Naive thymus-derived CD4-positive, alpha-beta T cell (primary cell): ENCODE measurements at regions not wholly inside any gene's neighbourhood (a gene's known extent, or its start where the extent isn't known, plus 50 kb on each side); places are given as distances from the start of the nearest gene placed in this dataset.
"Not testable (repeated sequence)": the region's sequence is repeated elsewhere in the genome, so short reads cannot be mapped to it uniquely, and the experiment has no call there.

Experiments used
- ATAC-seq: fragments of 150-1000 bp; cut with Tn5 transposase; 2 replicates; pipeline ENCODE4 v1.10.0; 2021; ENCODE audit warnings: mild to moderate bottlenecking, moderate library complexity
- CTCF ChIA-PET: fragments of 350-600 bp; sonication (Branson Sonifier 250); formaldehyde crosslinking; loops from one replicate; lab custom pipeline; 2021; ENCODE audit warnings: antibody characterized with exemption; lab: Charles Lee
- POLR2A ChIA-PET: fragments of 350-600 bp; sonication (Branson Sonifier 250); formaldehyde crosslinking; loops from one replicate; lab custom pipeline; 2021; ENCODE audit warnings: antibody characterized with exemption, inconsistent platforms; lab: Charles Lee
- DNase-seq, 9 donors: peaks; one replicate each; pipeline versions ENCODE4 v3.0.0 to v3.0.0-alpha.2; 2020 to 2022; ENCODE audit warnings: mixed read lengths in 1 of 9
- H3K27ac ChIP-seq: one replicate; pipeline ENCODE4 v1.7.0; 2013; ENCODE audit warnings: mild to moderate bottlenecking, low read depth, low read length, moderate library complexity
- H3K27me3 ChIP-seq, 2 donors: one replicate each; pipeline ENCODE4 v1.7.0; 2013; ENCODE audit warnings: low read length in 2 of 2, mild to moderate bottlenecking in 2 of 2, moderate library complexity in 2 of 2; ENCODE audit not compliant: control insufficient read depth in 2 of 2, insufficient read depth in 2 of 2
- H3K36me3 ChIP-seq, 3 experiments: 1 replicate in 2 of 3; 2 replicates in 1 of 3; pipeline ENCODE4 v1.7.0; 2013; ENCODE audit warnings: low read length in 3 of 3, mild to moderate bottlenecking in 3 of 3, moderate library complexity in 1 of 3; ENCODE audit not compliant: insufficient read depth in 3 of 3, control insufficient read depth in 2 of 3
- H3K4me1 ChIP-seq, 2 donors: one replicate each; pipeline ENCODE4 v1.7.0; 2013; ENCODE audit warnings: low read length in 2 of 2, mild to moderate bottlenecking in 2 of 2, moderate library complexity in 1 of 2; ENCODE audit not compliant: control insufficient read depth in 2 of 2, insufficient read depth in 2 of 2
- H3K4me3 ChIP-seq: 2 replicates; pipeline ENCODE4 v1.7.0; 2013; ENCODE audit warnings: mild to moderate bottlenecking, low read length
- H3K9me3 ChIP-seq, 3 experiments: 1 replicate in 2 of 3; 2 replicates in 1 of 3; pipeline ENCODE4 v1.7.0; 2013; ENCODE audit warnings: low read length in 3 of 3; ENCODE audit not compliant: control insufficient read depth in 2 of 3
- H3K27ac Mint-ChIP-seq, 9 donors: one replicate each; pipeline ENCODE4 v1.8.0; 2020 to 2022; ENCODE audit warnings: mixed read lengths in 9 of 9, mild to moderate bottlenecking in 8 of 9, moderate library complexity in 5 of 9, inconsistent platforms in 2 of 9
- H3K27me3 Mint-ChIP-seq, 5 donors: one replicate each; pipeline ENCODE4 v1.8.0; 2021 to 2022; ENCODE audit warnings: mixed read lengths in 5 of 5, mild to moderate bottlenecking in 1 of 5
- H3K36me3 Mint-ChIP-seq, 5 donors: one replicate each; pipeline ENCODE4 v1.8.0; 2020 to 2022; ENCODE audit warnings: mixed read lengths in 5 of 5, mild to moderate bottlenecking in 3 of 5, inconsistent platforms in 1 of 5
- H3K4me1 Mint-ChIP-seq, 7 donors: one replicate each; pipeline ENCODE4 v1.8.0; 2020 to 2022; ENCODE audit warnings: mixed read lengths in 7 of 7, mild to moderate bottlenecking in 3 of 7, inconsistent platforms in 1 of 7
- H3K4me3 Mint-ChIP-seq, 10 donors: one replicate each; pipeline ENCODE4 v1.8.0; 2020 to 2022; ENCODE audit warnings: mild to moderate bottlenecking in 10 of 10, mixed read lengths in 10 of 10, moderate library complexity in 6 of 10, inconsistent platforms in 2 of 10
- H3K9me3 Mint-ChIP-seq, 11 donors: one replicate each; pipeline ENCODE4 v1.8.0; 2020 to 2022; ENCODE audit warnings: mixed read lengths in 11 of 11, mild to moderate bottlenecking in 4 of 11, inconsistent platforms in 1 of 11, moderate library complexity in 1 of 11
- intact Hi-C, 2 donors: fragments of 100-400 bp; cut with micrococcal nuclease; formaldehyde crosslinking; loops; one replicate each; pipeline ENCODE4 v1.15.1; 2023

GRCh38 chr5:123705741-123706140 is 193.8 kb downstream of the CSNK1G3 start:
- Histone ChIP-seq H3K4me3 (no peak overlapping the region), H3K4me1 (no peaks in the 10 kb centered on the region), H3K27me3 (no peaks in the 10 kb centered on the region), H3K27ac (no peak overlapping the region), H3K36me3 (no peaks in the 10 kb centered on the region), H3K9me3 (no peaks in the 10 kb centered on the region)
- H3K36me3 Mint-ChIP-seq, result no peaks in the 10 kb centered on the region
- ATAC-seq (no peak), DNase-seq (no peak)
- CTCF ChIA-PET, result no interaction called here
- H3K4me3 Mint-ChIP-seq, result no peak overlapping the region
- POLR2A ChIA-PET, result no interaction called here
- no peak overlapping the region for H3K27ac Mint-ChIP-seq
- no peaks in the 10 kb centered on the region for H3K27me3 Mint-ChIP-seq
- H3K4me1 Mint-ChIP-seq, result no peaks in the 10 kb centered on the region
- H3K9me3 Mint-ChIP-seq, result peaks cover 0 to 11% (median 0%) of the 10 kb centered on the region in 11 donors
- intact Hi-C loops, result no loop called here

DNA sequence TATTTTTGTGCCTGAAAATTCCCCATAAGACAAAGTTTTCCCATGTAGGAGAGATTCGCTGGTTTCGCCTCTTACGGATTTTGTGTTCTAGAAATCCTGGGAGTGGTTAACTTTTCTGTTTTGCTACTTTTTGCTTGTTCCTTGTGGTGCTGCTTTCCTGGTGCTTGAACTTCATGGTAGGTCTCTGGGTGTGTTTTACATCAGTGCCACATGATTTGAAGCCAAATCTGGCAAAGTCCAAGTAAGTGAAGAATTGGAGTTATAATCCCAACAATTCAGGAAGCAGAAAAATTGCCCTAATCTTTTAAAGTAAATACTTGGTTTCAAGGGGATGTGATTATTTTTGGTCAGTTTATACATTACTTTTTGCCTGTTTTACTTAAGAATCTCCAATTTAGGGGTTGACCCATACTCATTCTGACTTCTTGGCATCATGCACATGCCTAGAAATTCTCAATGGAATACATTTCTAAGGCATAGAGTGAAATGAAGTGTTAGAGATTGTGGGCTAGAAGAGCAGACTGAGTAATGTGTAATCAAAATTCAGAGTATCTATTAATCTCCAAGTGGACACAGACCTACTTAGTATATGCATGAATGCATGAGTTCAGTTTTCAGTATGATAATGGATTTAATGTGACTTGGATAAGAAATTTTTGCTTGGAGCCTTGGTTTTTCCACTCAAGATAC is 189.7 kb downstream of the CSNK1G3 start:
- ATAC-seq (no peak), DNase-seq (no peak)
- H3K27ac ChIP-seq, result no peak overlapping the region
- Mint-ChIP-seq H3K4me1 (no peaks in the 10 kb centered on the region), H3K36me3 (no peaks in the 10 kb centered on the region), H3K27ac (no peak overlapping the region), H3K9me3 (peaks cover 0 to 4% (median 0%) of the 10 kb centered on the region in 11 donors), H3K4me3 (no peak overlapping the region), H3K27me3 (peaks cover 0 to 7% (median 0%) of the 10 kb centered on the region in 5 donors)
- H3K4me3 ChIP-seq, result no peak overlapping the region
- no peaks in the 10 kb centered on the region for H3K9me3 ChIP-seq
- CTCF ChIA-PET, result no interaction called here
- H3K4me1 ChIP-seq, result no peaks in the 10 kb centered on the region
- no peaks in the 10 kb centered on the region for H3K27me3 ChIP-seq
- no peaks in the 10 kb centered on the region for H3K36me3 ChIP-seq
- POLR2A ChIA-PET, result no interaction called here
- intact Hi-C loops, result no loop called here

GRCh38 chr5:123700624-123701287 is 188.8 kb downstream of the CSNK1G3 start:
- no peaks in the 10 kb centered on the region for H3K36me3 ChIP-seq
- peaks cover 0 to 4% (median 0%) of the 10 kb centered on the region in 11 donors for H3K9me3 Mint-ChIP-seq
- CTCF ChIA-PET, result no interaction called here
- intact Hi-C loops, result no loop called here
- H3K27me3 ChIP-seq, result no peaks in the 10 kb centered on the region
- no peaks in the 10 kb centered on the region for H3K4me1 ChIP-seq
- no peak for ATAC-seq
- POLR2A ChIA-PET, result no interaction called here
- no peak for DNase-seq
- no peaks in the 10 kb centered on the region for H3K36me3 Mint-ChIP-seq
- no peak overlapping the region for H3K4me3 Mint-ChIP-seq
- peaks cover 0 to 7% (median 0%) of the 10 kb centered on the region in 5 donors for H3K27me3 Mint-ChIP-seq
- H3K27ac ChIP-seq, result no peak overlapping the region
- no peaks in the 10 kb centered on the region for H3K4me1 Mint-ChIP-seq
- no peak overlapping the region for H3K27ac Mint-ChIP-seq
- no peaks in the 10 kb centered on the region for H3K9me3 ChIP-seq
- H3K4me3 ChIP-seq, result no peak overlapping the region

DNA sequence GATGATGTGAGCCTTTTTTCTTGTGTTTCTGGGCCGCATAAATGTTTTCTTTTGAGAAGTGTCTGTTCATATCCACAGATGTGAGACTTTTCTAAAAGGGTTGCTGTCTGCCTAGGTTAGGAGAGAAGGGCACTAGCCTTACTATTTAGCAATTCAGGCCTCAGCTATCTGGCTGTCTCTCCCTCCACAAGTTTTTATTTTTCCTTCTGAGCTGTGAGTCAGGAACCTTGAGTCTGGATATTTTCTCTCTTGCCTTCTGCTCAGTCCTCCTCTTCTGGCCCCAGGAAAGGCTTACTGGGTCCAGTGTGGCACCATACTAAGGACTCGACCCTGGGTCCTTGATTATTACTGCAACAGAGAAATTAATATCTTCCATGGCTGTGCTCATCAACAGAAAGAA is 187.6 kb downstream of the CSNK1G3 start:
- ATAC-seq (no peak), DNase-seq (no peak)
- Mint-ChIP-seq H3K9me3 (peaks cover 0 to 4% (median 0%) of the 10 kb centered on the region in 11 donors), H3K27me3 (peaks cover 0 to 7% (median 0%) of the 10 kb centered on the region in 5 donors), H3K4me1 (no peaks in the 10 kb centered on the region), H3K36me3 (no peaks in the 10 kb centered on the region), H3K4me3 (no peak overlapping the region), H3K27ac (no peak overlapping the region)
- H3K27me3 ChIP-seq, result no peaks in the 10 kb centered on the region
- CTCF ChIA-PET, result no interaction called here
- POLR2A ChIA-PET, result no interaction called here
- H3K4me1 ChIP-seq, result no peaks in the 10 kb centered on the region
- intact Hi-C loops, result no loop called here
- H3K9me3 ChIP-seq, result no peaks in the 10 kb centered on the region
- no peak overlapping the region for H3K4me3 ChIP-seq
- H3K36me3 ChIP-seq, result no peaks in the 10 kb centered on the region
- H3K27ac ChIP-seq, result no peak overlapping the region

DNA sequence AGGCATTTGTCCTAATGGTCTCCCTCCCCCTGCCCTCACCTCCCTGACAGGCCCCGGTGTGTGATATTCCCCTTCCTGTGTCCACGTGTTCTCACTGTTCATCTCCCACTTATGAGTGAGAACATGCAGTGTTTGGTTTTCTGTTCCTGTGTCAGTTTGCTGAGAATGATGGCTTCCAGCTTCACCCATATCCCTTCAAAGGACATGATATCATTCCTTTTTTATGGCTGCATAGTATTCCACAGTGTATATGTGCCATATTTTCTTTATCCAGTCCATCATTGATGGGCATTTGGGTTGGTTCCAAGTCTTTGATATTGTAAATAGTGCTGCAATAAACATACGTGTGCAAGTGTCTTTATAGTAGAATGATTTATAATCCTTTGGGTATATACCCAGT is 187.0 kb downstream of the CSNK1G3 start:
- not testable (repeated sequence) for H3K4me3 ChIP-seq, ATAC-seq, H3K27me3 Mint-ChIP-seq

GRCh38 chr5:123696921-123697341 is 185.0 kb downstream of the CSNK1G3 start:
- Histone ChIP-seq H3K36me3 (no peaks in the 10 kb centered on the region), H3K27me3 (no peaks in the 10 kb centered on the region), H3K27ac (no peak overlapping the region), H3K4me1 (no peaks in the 10 kb centered on the region), H3K4me3 (no peak overlapping the region), H3K9me3 (no peaks in the 10 kb centered on the region)
- H3K36me3 Mint-ChIP-seq, result no peaks in the 10 kb centered on the region
- no peak overlapping the region for H3K4me3 Mint-ChIP-seq
- ATAC-seq, result no peak
- peaks cover 0 to 7% (median 0%) of the 10 kb centered on the region in 5 donors for H3K27me3 Mint-ChIP-seq
- intact Hi-C loops, result no loop called here
- no peak overlapping the region for H3K27ac Mint-ChIP-seq
- POLR2A ChIA-PET, result no interaction called here
- H3K4me1 Mint-ChIP-seq, result no peaks in the 10 kb centered on the region
- no peak for DNase-seq
- CTCF ChIA-PET, result no interaction called here
- H3K9me3 Mint-ChIP-seq, result peaks cover 0 to 4% (median 0%) of the 10 kb centered on the region in 11 donors

More for the DNA sequence above, 187.0 kb downstream of the CSNK1G3 start:
- POLR2A ChIA-PET, H3K4me1 ChIP-seq, CTCF ChIA-PET, H3K27me3 ChIP-seq, H3K27ac Mint-ChIP-seq, intact Hi-C loops, H3K4me3 Mint-ChIP-seq, H3K36me3 Mint-ChIP-seq, H3K9me3 Mint-ChIP-seq, H3K9me3 ChIP-seq, H3K36me3 ChIP-seq, DNase-seq, H3K27ac ChIP-seq, H3K4me1 Mint-ChIP-seq: not testable (repeated sequence)

DNA sequence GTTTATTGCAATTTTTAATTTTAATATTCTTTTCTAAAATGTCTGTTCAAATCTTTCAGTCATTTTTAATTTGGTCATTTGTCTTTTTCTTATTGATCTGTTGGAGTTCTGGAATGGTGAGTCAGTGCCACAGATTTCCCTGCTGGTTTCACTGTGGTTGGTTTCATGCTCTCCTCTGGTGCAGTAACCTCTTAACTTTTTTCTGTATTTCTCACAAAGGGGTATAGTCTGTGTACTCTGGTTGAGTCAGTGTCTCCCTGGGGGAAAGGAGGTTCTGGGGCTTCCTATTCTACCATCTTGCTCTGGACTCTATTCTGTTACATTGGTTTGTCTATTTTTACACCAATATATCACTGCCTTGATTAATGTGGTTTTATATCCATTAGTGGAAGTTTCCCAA is 178.8 kb downstream of the CSNK1G3 start:
- no peak overlapping the region for H3K27ac ChIP-seq
- POLR2A ChIA-PET, result no interaction called here
- no peak for ATAC-seq
- no peak overlapping the region for H3K27ac Mint-ChIP-seq
- DNase-seq, result no peak
- intact Hi-C loops, result no loop called here
- CTCF ChIA-PET, result no interaction called here
- no peaks in the 10 kb centered on the region for H3K36me3 Mint-ChIP-seq
- H3K36me3 ChIP-seq, result no peaks in the 10 kb centered on the region
- H3K4me1 Mint-ChIP-seq, result no peaks in the 10 kb centered on the region
- H3K4me3 Mint-ChIP-seq, result no peak overlapping the region
- no peaks in the 10 kb centered on the region for H3K9me3 ChIP-seq
- H3K27me3 ChIP-seq, result no peaks in the 10 kb centered on the region
- H3K4me1 ChIP-seq, result no peaks in the 10 kb centered on the region
- peaks cover 0 to 15% (median 4%) of the 10 kb centered on the region in 11 donors for H3K9me3 Mint-ChIP-seq
- no peaks in the 10 kb centered on the region for H3K27me3 Mint-ChIP-seq
- no peak overlapping the region for H3K4me3 ChIP-seq
